H1 (cell line): ENCODE measurements at regions not wholly inside any gene's neighbourhood (a gene's known extent, or its start where the extent isn't known, plus 50 kb on each side); places are given as distances from the start of the nearest gene placed in this dataset.

ENCODE experiments used
- CHD7 ChIP-seq: fragments of 300-600 bp; sonication (generic); IDR thresholded peaks from 2 replicates; pipeline ENCODE4 v1.7.1; 2012; ENCODE audit warnings: low read length, moderate library complexity, mild to moderate bottlenecking, inconsistent platforms; ENCODE audit not compliant: insufficient replicate concordance

- no peak for TF ChIP-seq CHD7
Measured at GRCh38 chr3:144820726-144821125, 849.1 kb downstream of the DIPK2A start (continued).
